PC-3 (cell line): ENCODE measurements at regions not wholly inside any gene's neighbourhood (a gene's known extent, or its start where the extent isn't known, plus 50 kb on each side); places are given as distances from the start of the nearest gene placed in this dataset.

Experiments
- ATAC-seq: fragments of 200-7000 bp; cut with Tn5 transposase; 2 replicates; pipeline ENCODE4 v1.9.1; 2020; ENCODE audit warnings: mild to moderate bottlenecking, moderate library complexity
- BruUV-seq: library from RNA; stranded (reverse); fragments of 400-500 nt; replicated peaks from 2 replicates; lab custom pipeline; 2021; lab: Mats Ljungman, UMichigan
- CTCF ChIA-PET: fragments of 300-600 bp; sonication (Branson Sonifier 250); formaldehyde crosslinking; loops from one replicate; lab custom pipeline; 2022; ENCODE audit warnings: antibody characterized with exemption; lab: Charles Lee
- POLR2A ChIA-PET: fragments of 300-600 bp; sonication (Branson Sonifier 250); formaldehyde crosslinking; loops from one replicate; lab custom pipeline; 2022; ENCODE audit warnings: antibody characterized with exemption; ENCODE audit not compliant: unreplicated experiment; lab: Charles Lee
- DNase-seq: peaks from one replicate; pipeline ENCODE4 v3.0.0-alpha.2; 2015
- H2AFZ ChIP-seq: fragments of 300-600 bp; sonication (generic); 2 replicates; pipeline ENCODE4 v1.6.0; 2016; ENCODE audit warnings: antibody characterized with exemption, low read length
- H3F3A ChIP-seq: fragments of 300-600 bp; sonication (generic); one replicate; pipeline ENCODE4 v1.6.0; 2017; ENCODE audit warnings: antibody characterized with exemption, low read length, control low read depth, mild to moderate bottlenecking; ENCODE audit not compliant: unreplicated experiment
- H3K27ac ChIP-seq: fragments of 300-600 bp; sonication (generic); 2 replicates; pipeline ENCODE4 v1.5.1; 2016; ENCODE audit warnings: mild to moderate bottlenecking, low read length
- H3K27me3 ChIP-seq: fragments of 300-600 bp; sonication (generic); 2 replicates; pipeline ENCODE4 v1.6.1; 2016; ENCODE audit warnings: low read length, mixed read lengths
- H3K36me3 ChIP-seq: fragments of 300-600 bp; sonication (generic); 2 replicates; pipeline ENCODE4 v1.6.1; 2016; ENCODE audit warnings: low read depth, mixed run types, low read length, mixed read lengths
- H3K4me1 ChIP-seq: fragments of 300-600 bp; sonication (generic); 2 replicates; pipeline ENCODE4 v1.5.1; 2016; ENCODE audit warnings: low read length; ENCODE audit not compliant: insufficient read depth
- H3K4me2 ChIP-seq: fragments of 300-600 bp; sonication (generic); 2 replicates; pipeline ENCODE4 v1.6.0; 2016; ENCODE audit warnings: low read length
- H3K4me3 ChIP-seq: fragments of 300-600 bp; sonication (generic); 2 replicates; pipeline ENCODE4 v1.5.1; 2016; ENCODE audit warnings: mild to moderate bottlenecking, low read length, mixed read lengths
- H3K79me2 ChIP-seq: fragments of 300-600 bp; sonication (generic); 2 replicates; pipeline ENCODE4 v1.6.1; 2017; ENCODE audit warnings: low read length, mixed read lengths
- H3K9ac ChIP-seq: fragments of 300-600 bp; sonication (generic); 2 replicates; pipeline ENCODE4 v1.6.0; 2016; ENCODE audit warnings: mild to moderate bottlenecking, low read length
- H3K9me2 ChIP-seq: fragments of 300-600 bp; sonication (generic); replicated peaks from 2 replicates; pipeline ENCODE4 v1.6.1; 2016; ENCODE audit warnings: mixed run types, low read length, mixed read lengths
- H3K9me3 ChIP-seq: fragments of 300-600 bp; sonication (generic); 2 replicates; pipeline ENCODE4 v1.6.1; 2016; ENCODE audit warnings: low read length, mixed read lengths
- H4K20me1 ChIP-seq: fragments of 300-600 bp; sonication (generic); 2 replicates; pipeline ENCODE4 v1.6.1; 2016; ENCODE audit warnings: low read length, mixed read lengths
- CTCF ChIP-seq: fragments of 300-600 bp; sonication (generic); conservative IDR thresholded peaks from 2 replicates; pipeline ENCODE4 v1.5.1; 2017; ENCODE audit warnings: antibody characterized with exemption, low read depth, mild to moderate bottlenecking, low read length
- EZH2 ChIP-seq: fragments of 300-600 bp; sonication (generic); IDR thresholded peaks from one replicate; pipeline ENCODE4 v1.6.1; 2017; ENCODE audit warnings: antibody characterized with exemption, mild to moderate bottlenecking, low read length; ENCODE audit not compliant: unreplicated experiment
- EZH2phosphoT487 ChIP-seq: fragments of 300-600 bp; sonication (generic); IDR thresholded peaks from 2 replicates; pipeline ENCODE4 v1.6.1; 2018; ENCODE audit warnings: mild to moderate bottlenecking, antibody characterized with exemption, low read length, borderline replicate concordance
- intact Hi-C: fragments of 100-400 bp; cut with micrococcal nuclease; formaldehyde crosslinking; loops from 2 replicates; pipeline ENCODE4 v1.9.0; 2023

GRCh38 chr14:83706231-83706954 is 1823.6 kb upstream of the FLRT2 start:
- Histone ChIP-seq H3K9ac (no peak overlapping the region), H3K79me2 (no peaks in the 10 kb centered on the region), H3K27ac (no peak overlapping the region), H3K36me3 (no peaks in the 10 kb centered on the region), H3K9me3 (0 out of 2 replicates have a peak, but pooled peaks cover 3% of the 10 kb centered on the region), H3K4me2 (no peak overlapping the region), H3K9me2 (no peaks in the 10 kb centered on the region), H3K4me1 (no peaks in the 10 kb centered on the region), H3K4me3 (no peak overlapping the region), H4K20me1 (no peaks in the 10 kb centered on the region), H3F3A (no peaks in the 10 kb centered on the region), H3K27me3 (no peaks in the 10 kb centered on the region), H2AFZ (no peak overlapping the region)
- POLR2A ChIA-PET = no interaction called here
- no peak for ATAC-seq
- BruUV-seq = no TSS peak
- CTCF ChIA-PET = no interaction called here
- intact Hi-C loops = no loop called here
- TF ChIP-seq EZH2phosphoT487 (no peak), EZH2 (no peak), CTCF (no peak)
- no peak for DNase-seq

DNA sequence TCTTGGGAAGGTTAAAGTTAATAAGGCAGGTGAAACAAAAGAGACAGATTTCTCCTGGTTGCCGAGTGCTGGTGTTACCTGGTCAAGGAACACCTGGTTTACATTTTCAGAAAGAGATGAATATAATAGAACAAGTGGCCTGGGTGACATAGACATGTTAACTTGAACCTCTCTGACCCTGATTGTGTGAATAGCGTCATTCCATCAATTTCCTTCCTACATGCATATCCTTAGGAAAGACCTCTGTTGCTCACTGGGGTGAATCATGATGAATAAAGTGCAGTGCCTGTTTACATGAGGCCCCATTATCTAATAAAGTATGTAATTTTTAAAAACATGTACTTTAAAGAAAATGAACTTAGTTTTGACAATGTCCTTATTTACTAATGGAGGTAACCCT is 1822.9 kb upstream of the FLRT2 start:
- TF ChIP-seq EZH2 = no peak
- TF ChIP-seq CTCF = no peak
- H2AFZ ChIP-seq = no peak overlapping the region
- intact Hi-C loops = no loop called here
- H3K4me1 ChIP-seq = no peaks in the 10 kb centered on the region
- H3K27ac ChIP-seq = no peak overlapping the region
- no peaks in the 10 kb centered on the region for H3K27me3 ChIP-seq
- no peaks in the 10 kb centered on the region for H3K9me2 ChIP-seq
- no peak overlapping the region for H3K9ac ChIP-seq
- DNase-seq (peak; percentile 20), ATAC-seq (no peak)
- BruUV-seq = no TSS peak
- H3K79me2 ChIP-seq = no peaks in the 10 kb centered on the region
- no peaks in the 10 kb centered on the region for H3F3A ChIP-seq
- H3K36me3 ChIP-seq = no peaks in the 10 kb centered on the region
- H3K9me3 ChIP-seq = 0 out of 2 replicates have a peak, but pooled peaks cover 3% of the 10 kb centered on the region
- no peak overlapping the region for H3K4me3 ChIP-seq
- H3K4me2 ChIP-seq = no peak overlapping the region
- ChIA-PET POLR2A (no interaction called here), CTCF (no interaction called here)
- no peaks in the 10 kb centered on the region for H4K20me1 ChIP-seq

GRCh38 chr14:83709116-83709515 is 1820.8 kb upstream of the FLRT2 start:
- Histone ChIP-seq H3K4me1 (no peaks in the 10 kb centered on the region), H3K9ac (no peak overlapping the region), H3K79me2 (no peaks in the 10 kb centered on the region), H3K9me2 (no peaks in the 10 kb centered on the region), H2AFZ (no peak overlapping the region), H3K4me3 (no peak overlapping the region), H3K4me2 (no peak overlapping the region), H4K20me1 (no peaks in the 10 kb centered on the region), H3K9me3 (0 out of 2 replicates have a peak, but pooled peaks cover 3% of the 10 kb centered on the region), H3K36me3 (no peaks in the 10 kb centered on the region), H3K27ac (no peak overlapping the region), H3F3A (no peaks in the 10 kb centered on the region), H3K27me3 (no peaks in the 10 kb centered on the region)
- ATAC-seq (no peak), DNase-seq (no peak)
- TF ChIP-seq EZH2 (no peak), EZH2phosphoT487 (no peak), CTCF (no peak)
- no TSS peak for BruUV-seq
- POLR2A ChIA-PET = no interaction called here
- intact Hi-C loops = no loop called here
- CTCF ChIA-PET = no interaction called here
